Colonic mucosa (tissue), 4 donors: ENCODE measurements at regions not wholly inside any gene's neighbourhood (a gene's known extent, or its start where the extent isn't known, plus 50 kb on each side); places are given as distances from the start of the nearest gene placed in this dataset.
"Not testable (repeated sequence)": the region's sequence is repeated elsewhere in the genome, so short reads cannot be mapped to it uniquely, and the experiment has no call there.

Experiments used
- DNase-seq: peaks from one replicate; pipeline ENCODE4 v3.0.0-alpha.2; 2020
- H3K27ac ChIP-seq: fragments of 200-600 bp; one replicate; pipeline ENCODE4 v1.8.0; 2021
- H3K27me3 ChIP-seq: fragments of 200-600 bp; one replicate; pipeline ENCODE4 v1.8.0; 2021
- H3K36me3 ChIP-seq: fragments of 200-600 bp; one replicate; pipeline ENCODE4 v1.8.0; 2021
- H3K4me1 ChIP-seq: fragments of 200-600 bp; one replicate; pipeline ENCODE4 v1.8.0; 2021; ENCODE audit warnings: mild to moderate bottlenecking
- H3K4me3 ChIP-seq: fragments of 200-600 bp; one replicate; pipeline ENCODE4 v1.8.0; 2021
- H3K9ac ChIP-seq, 2 donors: one replicate each; pipeline ENCODE4 v1.7.0; 2013; ENCODE audit warnings: control low read depth in 2 of 2, low read depth in 2 of 2, low read length in 2 of 2
- H3K9me3 ChIP-seq: fragments of 200-600 bp; one replicate; pipeline ENCODE4 v1.8.0; 2021
- CTCF ChIP-seq: fragments of 200-600 bp; IDR thresholded peaks from one replicate; pipeline ENCODE4 v1.8.0; 2022; ENCODE audit warnings: antibody characterized with exemption, mild to moderate bottlenecking
- intact Hi-C: fragments of 100-400 bp; cut with DNase I; formaldehyde crosslinking; loops from one replicate; pipeline ENCODE4 v1.14.1; 2022
- donor health status: healthy.
- donor health status: DM: no; HTN: no; CAD: no.
- donor health status: DM: no; HTN: no; CAD: no.

- no peaks in the 10 kb centered on the region for H3K9me3 ChIP-seq
- H3K4me1 ChIP-seq: no peaks in the 10 kb centered on the region
- H3K36me3 ChIP-seq: no peaks in the 10 kb centered on the region
- DNase-seq: no peak
- no peak overlapping the region for H3K27ac ChIP-seq
- H3K4me3 ChIP-seq: no peak overlapping the region
- TF ChIP-seq CTCF: no peak
- no peak overlapping the region for H3K9ac ChIP-seq
- intact Hi-C loops: no loop called here
- no peaks in the 10 kb centered on the region for H3K27me3 ChIP-seq
These were observed 157.3 kb upstream of the CHAC2 start for GRCh38 chr2:53610260-53610659.

GRCh38 chr2:53609551-53609950, 158.1 kb upstream of the CHAC2 start:
- intact Hi-C loops: no loop called here
- no peaks in the 10 kb centered on the region for H3K27me3 ChIP-seq
- no peak overlapping the region for H3K4me3 ChIP-seq
- no peak overlapping the region for H3K27ac ChIP-seq
- no peak overlapping the region for H3K9ac ChIP-seq
- H3K9me3 ChIP-seq: no peaks in the 10 kb centered on the region
- H3K36me3 ChIP-seq: no peaks in the 10 kb centered on the region
- no peak for DNase-seq
- no peaks in the 10 kb centered on the region for H3K4me1 ChIP-seq
- no peak for TF ChIP-seq CTCF

- Histone ChIP-seq H3K9ac (no peak overlapping the region), H3K9me3 (no peaks in the 10 kb centered on the region), H3K4me3 (no peak overlapping the region), H3K36me3 (no peaks in the 10 kb centered on the region), H3K4me1 (no peaks in the 10 kb centered on the region), H3K27ac (no peak overlapping the region), H3K27me3 (no peaks in the 10 kb centered on the region)
- no peak for TF ChIP-seq CTCF
- intact Hi-C loops: no loop called here
- DNase-seq: no peak
These were observed 159.3 kb upstream of the CHAC2 start for GRCh38 chr2:53608293-53608692.

- Histone ChIP-seq H3K4me1 (no peaks in the 10 kb centered on the region), H3K27ac (no peak overlapping the region), H3K36me3 (no peaks in the 10 kb centered on the region), H3K9ac (no peak overlapping the region), H3K27me3 (no peaks in the 10 kb centered on the region), H3K4me3 (no peak overlapping the region), H3K9me3 (no peaks in the 10 kb centered on the region)
- no peak for DNase-seq
- no peak for TF ChIP-seq CTCF
- intact Hi-C loops: no loop called here
These were observed 166.8 kb upstream of the CHAC2 start for GRCh38 chr2:53600815-53601214.

- H3K9me3 ChIP-seq, DNase-seq, H3K9ac ChIP-seq, intact Hi-C loops, H3K27ac ChIP-seq, H3K36me3 ChIP-seq, H3K4me3 ChIP-seq, H3K27me3 ChIP-seq, H3K4me1 ChIP-seq: not testable (repeated sequence)
These were observed 180.6 kb upstream of the CHAC2 start for GRCh38 chr2:53586733-53587612.

GRCh38 chr2:53584986-53585385, 182.6 kb upstream of the CHAC2 start:
- no peaks in the 10 kb centered on the region for H3K36me3 ChIP-seq
- intact Hi-C loops: no loop called here
- no peak for DNase-seq
- TF ChIP-seq CTCF: no peak
- H3K9me3 ChIP-seq: no peaks in the 10 kb centered on the region
- no peak overlapping the region for H3K27ac ChIP-seq
- no peaks in the 10 kb centered on the region for H3K4me1 ChIP-seq
- no peaks in the 10 kb centered on the region for H3K27me3 ChIP-seq
- H3K9ac ChIP-seq: no peak overlapping the region
- no peak overlapping the region for H3K4me3 ChIP-seq
